K562 (cell line): ENCODE measurements at regions not wholly inside any gene's neighbourhood (a gene's known extent, or its start where the extent isn't known, plus 50 kb on each side); places are given as distances from the start of the nearest gene placed in this dataset.

ENCODE experiments used
- ATAC-seq: fragments of 200-7000 bp; cut with Tn5 transposase; 3 replicates; pipeline ENCODE4 v1.9.1; 2020; ENCODE audit warnings: moderate library complexity
- BruUV-seq: library from RNA; stranded (reverse); fragments of 400-500 nt; replicated peaks from 2 replicates; lab custom pipeline; 2021; lab: Mats Ljungman, UMichigan
- CTCF ChIA-PET: fragments of 300-600 bp; formaldehyde crosslinking; extraction: SDS; loops from one replicate; lab custom pipeline; 2021; ENCODE audit warnings: low intra/inter-chr PET ratio; lab: Yijun Ruan, JAX
- POLR2A ChIA-PET: fragments of 300-600, 350-650 bp; sonication (Branson Sonifier 250); formaldehyde crosslinking; extraction: SDS; loops from one replicate; lab custom pipeline; 2021; ENCODE audit warnings: antibody characterized with exemption, inconsistent platforms; lab: Yijun Ruan, JAX
- DNase-seq, 4 experiments: peaks; one replicate each; pipeline versions ENCODE4 v3.0.0 to v3.0.0-alpha.2; 2011 to 2018; ENCODE audit warnings: low spot score in 3 of 4, mixed read lengths in 3 of 4; ENCODE audit errors: extremely low read depth in 1 of 4
- FAIRE-seq: peaks from 2 replicates; lab custom pipeline; 2011; peaks lifted over from hg19 to GRCh38; lab: Jason Lieb, UNC
- H2AFZ ChIP-seq: 2 replicates; pipeline ENCODE4 v1.6.0; 2011; ENCODE audit warnings: low read depth, low read length, control low read depth, inconsistent platforms
- H3K27ac ChIP-seq: fragments of 200-600 bp; 3 replicates; pipeline ENCODE4 v1.8.0; 2011; ENCODE audit warnings: low read depth, mild to moderate bottlenecking, control low read depth, inconsistent platforms, low read length, moderate library complexity, mixed read lengths; ENCODE audit errors: extremely low read depth
- H3K27me3 ChIP-seq, 2 experiments: fragments of 300-600 bp in 1 of 2; 2 replicates in 1 of 2; 3 replicates in 1 of 2; pipeline versions ENCODE4 v1.6.0 to v1.8.0; 2011; ENCODE audit warnings: inconsistent platforms in 2 of 2, low read length in 2 of 2, mild to moderate bottlenecking in 1 of 2, mixed read lengths in 1 of 2, moderate library complexity in 1 of 2; ENCODE audit not compliant: control insufficient read depth in 2 of 2, insufficient read depth in 2 of 2
- H3K36me3 ChIP-seq: fragments of 300-600 bp; 3 replicates; pipeline ENCODE4 v1.8.0; 2011; ENCODE audit warnings: mild to moderate bottlenecking, low read length, inconsistent platforms; ENCODE audit not compliant: control insufficient read depth, insufficient read depth
- H3K4me1 ChIP-seq, 2 experiments: fragments of 200-600 bp in 1 of 2; replicated peaks in 1 of 2; 2 replicates in 1 of 2; 3 replicates in 1 of 2; pipeline versions ENCODE4 v1.5.1 to v1.8.0; 2011; ENCODE audit warnings: inconsistent platforms in 2 of 2, low read length in 2 of 2, mild to moderate bottlenecking in 1 of 2, mixed read lengths in 1 of 2, moderate library complexity in 1 of 2; ENCODE audit not compliant: control insufficient read depth in 2 of 2, insufficient read depth in 2 of 2
- H3K4me2 ChIP-seq: 2 replicates; pipeline ENCODE4 v1.6.1; 2011; ENCODE audit warnings: low read length, control low read depth, inconsistent platforms, mixed read lengths; ENCODE audit not compliant: insufficient read depth
- H3K4me3 ChIP-seq: fragments of 200-600 bp; sonication (generic), shearing (Covaris generic); 2 replicates; pipeline ENCODE4 v1.5.1; 2016; ENCODE audit warnings: control low read depth, inconsistent platforms
- H3K79me2 ChIP-seq: fragments of 200-600 bp; 3 replicates; pipeline ENCODE4 v1.8.0; 2011; ENCODE audit warnings: low read length, inconsistent platforms; ENCODE audit not compliant: control insufficient read depth, insufficient read depth
- H3K9ac ChIP-seq, 2 experiments: 2 replicates each; pipeline versions ENCODE4 v1.6.0 to v1.6.1; 2011; ENCODE audit warnings: low read depth in 2 of 2, low read length in 2 of 2, control low read depth in 1 of 2, inconsistent platforms in 1 of 2, mild to moderate bottlenecking in 1 of 2, mixed read lengths in 1 of 2; ENCODE audit not compliant: insufficient read depth in 1 of 2
- H3K9me1 ChIP-seq: one replicate; pipeline ENCODE4 v1.6.0; 2011; ENCODE audit warnings: inconsistent platforms, mild to moderate bottlenecking, low read length, moderate library complexity; ENCODE audit not compliant: control insufficient read depth, insufficient read depth
- H3K9me3 ChIP-seq: replicated peaks from 2 replicates; pipeline ENCODE4 v1.5.1; 2011; ENCODE audit warnings: low read depth, low read length, inconsistent platforms; ENCODE audit not compliant: control insufficient read depth, insufficient read depth
- H4K20me1 ChIP-seq: replicated peaks from 2 replicates; pipeline ENCODE4 v1.6.1; 2011; ENCODE audit warnings: low read length, inconsistent platforms, mixed read lengths; ENCODE audit not compliant: control insufficient read depth, insufficient read depth
- CCNT2 ChIP-seq: IDR thresholded peaks from 2 replicates; pipeline ENCODE4 v1.6.1; 2011; ENCODE audit warnings: borderline replicate concordance, low read depth, mild to moderate bottlenecking, moderate library complexity, mixed read lengths, low read length; ENCODE audit not compliant: insufficient read length; ENCODE audit errors: extremely low read depth
- TGIF2 ChIP-seq: sonication (generic); formaldehyde crosslinking; IDR thresholded peaks from 2 replicates; pipeline ENCODE4 v1.8.1; 2022; ENCODE audit warnings: mild to moderate bottlenecking, missing genetic modification reagents, moderate library complexity
- XRCC5 ChIP-seq: fragments of 200-400 bp; formaldehyde crosslinking; IDR thresholded peaks from 2 replicates; pipeline ENCODE4 v1.6.1; 2017; ENCODE audit warnings: low read depth, mild to moderate bottlenecking, low read length
- WGBS: fragments of 100-300 bp; shearing (Covaris generic); methylation state at CpG from one replicate; pipeline ENCODE4 v1.1.6; 2016; ENCODE audit warnings: low coverage, mixed read lengths; ENCODE audit not compliant: insufficient coverage; ENCODE audit errors: missing lambda C conversion rate; 5-methylcytosine and 5-hydroxymethylcytosine counted together
- in situ Hi-C: fragments of 300-500 bp; cut with MboI; formaldehyde crosslinking; loops from 4 replicates; pipeline ENCODE4 v1.15.0; 2018; ENCODE audit warnings: inconsistent platforms, mixed read lengths
- intact Hi-C: fragments of 100-400 bp; cut with micrococcal nuclease; formaldehyde crosslinking; loops from 2 replicates; pipeline ENCODE4 v1.14.2; 2022
- TF ChIP-seq, protein P1 (sequence below): sonication (generic); formaldehyde crosslinking; IDR thresholded peaks from 2 replicates; pipeline ENCODE4 v1.8.1; 2023; ENCODE audit warnings: mild to moderate bottlenecking, missing genetic modification reagents
- TF ChIP-seq, protein P2 (sequence below): fragments of 250-450 bp; sonication (Bioruptor Pico); IDR thresholded peaks from 2 replicates; pipeline ENCODE4 v1.5.0; 2022; ENCODE audit warnings: mild to moderate bottlenecking

DNA sequence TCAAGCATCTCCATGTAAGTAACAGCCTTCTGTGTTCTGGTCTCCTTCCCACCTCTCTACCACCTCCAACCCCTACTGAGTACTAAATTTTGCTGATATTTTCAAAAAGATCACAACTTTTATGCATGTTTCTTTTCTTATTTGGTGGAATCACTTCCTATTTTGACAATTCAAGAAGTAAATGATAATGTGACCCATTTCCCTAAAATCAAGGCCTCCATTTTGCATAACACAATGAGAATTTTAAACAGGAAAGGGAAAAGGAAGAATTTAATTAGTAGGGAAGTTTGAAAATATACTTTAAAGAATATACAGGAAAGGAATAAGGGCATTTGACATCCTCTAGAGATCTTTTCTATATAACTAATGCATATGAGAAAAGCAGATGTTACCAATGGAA, 212.9 kb upstream of the RASA1 start:
- intact Hi-C loops, result no loop called here
- Histone ChIP-seq H3K9ac (no peak overlapping the region), H3K9me3 (no peaks in the 10 kb centered on the region), H3K4me1 (no peaks in the 10 kb centered on the region), H3K27ac (no peak overlapping the region), H3K4me3 (no peak overlapping the region), H3K27me3 (no peaks in the 10 kb centered on the region), H3K79me2 (no peaks in the 10 kb centered on the region), H4K20me1 (no peaks in the 10 kb centered on the region), H3K36me3 (no peaks in the 10 kb centered on the region), H2AFZ (no peak overlapping the region), H3K4me2 (no peak overlapping the region), H3K9me1 (no peaks in the 10 kb centered on the region)
- ChIA-PET CTCF (no interaction called here), POLR2A (interaction anchor here (1.1 kb wide), 1 partner anchor 20 kb away, joined by 3 read pairs; no protein-coding TSS in a partner anchor)
- no peak for DNase-seq
- TF ChIP-seq, protein P1, sequence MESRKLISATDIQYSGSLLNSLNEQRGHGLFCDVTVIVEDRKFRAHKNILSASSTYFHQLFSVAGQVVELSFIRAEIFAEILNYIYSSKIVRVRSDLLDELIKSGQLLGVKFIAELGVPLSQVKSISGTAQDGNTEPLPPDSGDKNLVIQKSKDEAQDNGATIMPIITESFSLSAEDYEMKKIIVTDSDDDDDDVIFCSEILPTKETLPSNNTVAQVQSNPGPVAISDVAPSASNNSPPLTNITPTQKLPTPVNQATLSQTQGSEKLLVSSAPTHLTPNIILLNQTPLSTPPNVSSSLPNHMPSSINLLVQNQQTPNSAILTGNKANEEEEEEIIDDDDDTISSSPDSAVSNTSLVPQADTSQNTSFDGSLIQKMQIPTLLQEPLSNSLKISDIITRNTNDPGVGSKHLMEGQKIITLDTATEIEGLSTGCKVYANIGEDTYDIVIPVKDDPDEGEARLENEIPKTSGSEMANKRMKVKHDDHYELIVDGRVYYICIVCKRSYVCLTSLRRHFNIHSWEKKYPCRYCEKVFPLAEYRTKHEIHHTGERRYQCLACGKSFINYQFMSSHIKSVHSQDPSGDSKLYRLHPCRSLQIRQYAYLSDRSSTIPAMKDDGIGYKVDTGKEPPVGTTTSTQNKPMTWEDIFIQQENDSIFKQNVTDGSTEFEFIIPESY (CRISPR knock-in tag), result no peak
- in situ Hi-C loops, result no loop called here
- no peak for FAIRE-seq
- BruUV-seq, result no TSS peak
- no peak for ATAC-seq

DNA sequence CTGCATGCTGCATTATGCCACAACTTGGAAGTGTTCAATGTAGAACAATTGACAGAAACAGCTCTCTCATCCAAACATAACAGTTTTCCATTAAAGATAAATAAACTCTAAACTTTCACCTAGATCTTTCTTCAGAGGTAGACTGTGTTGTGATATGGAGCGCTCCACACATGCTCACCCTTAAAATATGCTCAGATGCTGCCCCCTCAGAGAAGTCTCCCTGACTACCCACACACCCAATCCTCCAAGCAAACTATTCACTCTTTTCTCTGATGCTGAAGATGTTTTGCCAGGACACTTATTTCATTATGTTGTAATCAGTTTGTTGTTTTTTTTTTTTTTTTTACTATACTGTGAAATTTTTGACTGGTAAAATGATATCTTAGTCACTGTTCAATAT, 206.6 kb upstream of the RASA1 start:
- WGBS, result 5% methylated on average over 1 of the region's 1 CpG
- no peak overlapping the region for H3K27ac ChIP-seq
- no peak overlapping the region for H3K4me3 ChIP-seq
- no peaks in the 10 kb centered on the region for H3K9me1 ChIP-seq
- no peaks in the 10 kb centered on the region for H3K9me3 ChIP-seq
- no peak for FAIRE-seq
- H3K9ac ChIP-seq, result no peak overlapping the region
- no peaks in the 10 kb centered on the region for H3K4me1 ChIP-seq
- ATAC-seq, result no peak
- H3K79me2 ChIP-seq, result no peaks in the 10 kb centered on the region
- H3K4me2 ChIP-seq, result no peak overlapping the region
- H2AFZ ChIP-seq, result no peak overlapping the region
- H4K20me1 ChIP-seq, result no peaks in the 10 kb centered on the region
- POLR2A ChIA-PET, result interaction anchor here (0.6 kb wide), 1 partner anchor 27 kb away, joined by 3 read pairs; no protein-coding TSS in a partner anchor
- in situ Hi-C loops, result no loop called here
- TF ChIP-seq XRCC5 (no peak), CCNT2 (no peak), TGIF2 (CRISPR knock-in tag) (no peak)
- TF ChIP-seq, protein P2, sequence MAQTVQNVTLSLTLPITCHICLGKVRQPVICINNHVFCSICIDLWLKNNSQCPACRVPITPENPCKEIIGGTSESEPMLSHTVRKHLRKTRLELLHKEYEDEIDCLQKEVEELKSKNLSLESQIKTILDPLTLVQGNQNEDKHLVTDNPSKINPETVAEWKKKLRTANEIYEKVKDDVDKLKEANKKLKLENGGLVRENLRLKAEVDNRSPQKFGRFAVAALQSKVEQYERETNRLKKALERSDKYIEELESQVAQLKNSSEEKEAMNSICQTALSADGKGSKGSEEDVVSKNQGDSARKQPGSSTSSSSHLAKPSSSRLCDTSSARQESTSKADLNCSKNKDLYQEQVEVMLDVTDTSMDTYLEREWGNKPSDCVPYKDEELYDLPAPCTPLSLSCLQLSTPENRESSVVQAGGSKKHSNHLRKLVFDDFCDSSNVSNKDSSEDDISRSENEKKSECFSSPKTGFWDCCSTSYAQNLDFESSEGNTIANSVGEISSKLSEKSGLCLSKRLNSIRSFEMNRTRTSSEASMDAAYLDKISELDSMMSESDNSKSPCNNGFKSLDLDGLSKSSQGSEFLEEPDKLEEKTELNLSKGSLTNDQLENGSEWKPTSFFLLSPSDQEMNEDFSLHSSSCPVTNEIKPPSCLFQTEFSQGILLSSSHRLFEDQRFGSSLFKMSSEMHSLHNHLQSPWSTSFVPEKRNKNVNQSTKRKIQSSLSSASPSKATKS (CRISPR knock-in tag), result no peak
- TF ChIP-seq, all 486 proteins: peak for 0
- Histone ChIP-seq H3K36me3 (no peaks in the 10 kb centered on the region), H3K27me3 (no peaks in the 10 kb centered on the region)
- intact Hi-C loops, result no loop called here
- CTCF ChIA-PET, result no interaction called here
- no peak for DNase-seq
- no TSS peak for BruUV-seq
